ENCODE measurements at regions not wholly inside any gene's neighbourhood (a gene's known extent, or its start where the extent isn't known, plus 50 kb on each side); places are given as distances from the start of the nearest gene placed in this dataset.

DNA sequence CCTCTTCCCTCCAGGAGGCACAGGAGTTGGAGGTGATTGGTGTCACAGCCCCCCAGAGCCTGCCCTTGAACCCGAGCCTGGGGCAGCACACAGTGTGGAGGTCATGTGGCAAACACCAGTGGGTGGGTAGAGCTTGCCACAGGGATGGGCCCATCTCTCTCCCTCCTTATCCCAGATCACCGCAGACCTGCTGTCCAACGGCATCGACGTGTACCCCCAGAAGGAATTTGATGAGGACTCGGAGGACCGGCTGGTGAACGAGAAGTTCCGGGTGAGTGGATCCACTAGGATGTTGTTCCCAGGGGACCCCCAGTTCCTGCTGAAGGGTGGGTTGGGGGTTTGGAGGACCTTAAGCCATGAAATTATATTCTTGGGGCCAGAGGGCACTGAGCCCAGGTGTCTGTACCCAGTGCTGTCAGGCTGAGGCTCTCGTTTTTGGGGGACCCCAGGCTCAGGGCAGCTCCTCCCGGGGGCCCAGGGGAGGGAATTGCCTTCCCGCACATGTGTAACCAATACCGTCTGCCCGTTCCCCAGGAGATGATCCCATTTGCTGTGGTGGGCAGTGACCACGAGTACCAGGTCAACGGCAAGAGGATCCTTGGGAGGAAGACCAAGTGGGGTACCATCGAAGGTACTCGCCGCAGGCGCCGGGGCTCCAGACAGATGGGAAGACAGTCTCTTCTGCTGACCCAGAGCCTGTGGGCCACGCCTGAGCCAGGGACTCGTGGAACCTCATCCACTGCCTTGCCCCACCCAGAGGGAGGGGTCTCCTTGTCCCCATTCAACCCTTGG, 351.9 kb downstream of the SEC14L1 start:
- Histone ChIP-seq H3K4me1 (replicated peaks; ENCODE audit: insufficient read depth) (no peaks in the 10 kb centered on the region), H3K9me2 (ENCODE audit: insufficient read depth) (no peaks in the 10 kb centered on the region), H3F3A (ENCODE audit: insufficient read depth, low read depth) (no peaks in the 10 kb centered on the region), H3K4me3 (no peak overlapping the region), H3K4me2 (no peak overlapping the region), H3K9me3 (ENCODE audit: insufficient read depth, low read depth) (no peaks in the 10 kb centered on the region), H3K27ac (no peak overlapping the region), H3K27me3 (ENCODE audit: insufficient read depth, low read depth) (no peaks in the 10 kb centered on the region), H3K79me2 (ENCODE audit: low read depth) (no peaks in the 10 kb centered on the region), H4K20me1 (ENCODE audit: insufficient read depth) (peaks cover 8% of the 10 kb centered on the region), H3K36me3 (ENCODE audit: low read depth) (no peaks in the 10 kb centered on the region), H2AFZ (no peak overlapping the region)
- intact Hi-C loops (cut with micrococcal nuclease; ENCODE audit: unreplicated experiment): no loop called here
- CTCF ChIA-PET: no interaction called here
- POLR2A ChIA-PET (ENCODE audit: unreplicated experiment): interaction anchor here (0.8 kb wide), 1 partner anchor 440 kb away, joined by 7 read pairs; no protein-coding TSS in a partner anchor
- no peak for TF ChIP-seq EZH2 (IDR thresholded peaks at IDR 0.05; ENCODE audit: low read depth)
- no TSS peak for BruUV-seq (replicated peaks)
- DNase-seq: no peak

- TF ChIP-seq EZH2 (IDR thresholded peaks at IDR 0.05; ENCODE audit: low read depth) (no peak), CTCF (conservative IDR thresholded peaks at IDR 0.05) (no peak)
- H2AFZ ChIP-seq: no peak overlapping the region
- H4K20me1 ChIP-seq (ENCODE audit: insufficient read depth): peaks cover 8% of the 10 kb centered on the region
- H3K27ac ChIP-seq: no peak overlapping the region
- H3K9me3 ChIP-seq (ENCODE audit: insufficient read depth, low read depth): no peaks in the 10 kb centered on the region
- no TSS peak for BruUV-seq (replicated peaks)
- H3K36me3 ChIP-seq (ENCODE audit: low read depth): no peaks in the 10 kb centered on the region
- H3K27me3 ChIP-seq (ENCODE audit: insufficient read depth, low read depth): no peaks in the 10 kb centered on the region
- no peaks in the 10 kb centered on the region for H3K79me2 ChIP-seq (ENCODE audit: low read depth)
- no peak for DNase-seq
- ChIA-PET CTCF (no interaction called here), POLR2A (ENCODE audit: unreplicated experiment) (no interaction called here)
- no peak overlapping the region for H3K4me2 ChIP-seq
- no peaks in the 10 kb centered on the region for H3K4me1 ChIP-seq (replicated peaks; ENCODE audit: insufficient read depth)
- no peaks in the 10 kb centered on the region for H3K9me2 ChIP-seq (ENCODE audit: insufficient read depth)
- no peak overlapping the region for H3K4me3 ChIP-seq
- H3F3A ChIP-seq (ENCODE audit: insufficient read depth, low read depth): no peaks in the 10 kb centered on the region
- intact Hi-C loops (cut with micrococcal nuclease; ENCODE audit: unreplicated experiment): no loop called here
Observed at GRCh38 chr17:77493238-77493820, 352.6 kb downstream of the SEC14L1 start.

DNA sequence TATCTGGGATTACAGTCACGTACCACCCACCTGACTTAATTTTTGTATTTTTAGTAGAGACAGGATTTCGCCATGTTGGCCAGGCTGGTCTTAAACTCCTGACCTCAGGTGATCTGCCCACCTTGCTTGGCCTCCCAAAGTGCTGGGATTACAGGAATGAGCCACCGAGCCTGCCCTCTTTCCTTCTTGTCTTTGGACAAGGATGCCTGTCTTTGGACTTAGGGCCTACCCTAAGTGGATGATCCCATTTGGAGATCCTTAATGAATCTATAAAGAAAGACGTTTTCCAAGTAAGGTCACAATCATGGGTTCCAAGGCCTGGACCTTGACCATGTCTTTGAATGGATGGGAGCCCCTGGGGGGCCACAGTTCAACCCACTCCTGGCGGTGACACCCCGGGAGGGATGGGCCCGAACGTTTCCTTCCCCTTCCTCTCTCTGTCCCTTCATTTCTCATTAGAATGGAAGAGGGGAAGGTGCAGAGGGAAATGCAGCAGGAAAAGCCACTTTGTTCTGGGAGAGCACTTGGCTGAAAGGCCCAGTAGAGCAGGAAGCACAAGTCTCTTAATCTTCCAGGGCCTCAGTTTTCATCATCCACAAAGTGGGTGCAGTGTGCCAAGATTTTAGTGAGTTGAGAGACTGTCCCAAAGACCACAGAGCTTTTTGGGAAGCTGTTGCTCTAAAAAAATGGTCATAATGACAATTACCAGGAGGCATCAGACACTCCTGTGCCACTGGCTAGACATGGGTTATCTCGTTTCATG, 353.3 kb downstream of the SEC14L1 start:
- H3K79me2 ChIP-seq (ENCODE audit: low read depth): no peaks in the 10 kb centered on the region
- BruUV-seq (replicated peaks): no TSS peak
- H3F3A ChIP-seq (ENCODE audit: insufficient read depth, low read depth): no peaks in the 10 kb centered on the region
- no peak overlapping the region for H3K27ac ChIP-seq
- H3K36me3 ChIP-seq (ENCODE audit: low read depth): no peaks in the 10 kb centered on the region
- no peak overlapping the region for H2AFZ ChIP-seq
- no peak overlapping the region for H3K4me3 ChIP-seq
- no peaks in the 10 kb centered on the region for H3K4me1 ChIP-seq (replicated peaks; ENCODE audit: insufficient read depth)
- ChIA-PET POLR2A (ENCODE audit: unreplicated experiment) (no interaction called here), CTCF (no interaction called here)
- H3K9me2 ChIP-seq (ENCODE audit: insufficient read depth): no peaks in the 10 kb centered on the region
- no peak for DNase-seq
- intact Hi-C loops (cut with micrococcal nuclease; ENCODE audit: unreplicated experiment): loop anchor here (1.0 to 2.0 kb wide), 2 partner anchors 239 to 625 kb away; partner anchors contain the start of gene MGAT5B
- H3K27me3 ChIP-seq (ENCODE audit: insufficient read depth, low read depth): no peaks in the 10 kb centered on the region
- peaks cover 8% of the 10 kb centered on the region for H4K20me1 ChIP-seq (ENCODE audit: insufficient read depth)
- H3K9me3 ChIP-seq (ENCODE audit: insufficient read depth, low read depth): no peaks in the 10 kb centered on the region
- H3K4me2 ChIP-seq: no peak overlapping the region
- TF ChIP-seq EZH2 (IDR thresholded peaks at IDR 0.05; ENCODE audit: low read depth): no peak
- TF ChIP-seq CTCF (conservative IDR thresholded peaks at IDR 0.05): no peak
